GM13976 (cell line): ENCODE measurements at regions not wholly inside any gene's neighbourhood (a gene's known extent, or its start where the extent isn't known, plus 50 kb on each side); places are given as distances from the start of the nearest gene placed in this dataset.

Experiments used
- DNase-seq: peaks from one replicate; pipeline ENCODE4 v3.0.0; 2012; ENCODE audit warnings: low spot score
- in situ Hi-C: fragments of 300-500 bp; cut with MboI; formaldehyde crosslinking; loops from one replicate; pipeline ENCODE4 v1.12.0; 2022; ENCODE audit warnings: low sequenced_read_pairs, mixed read lengths, inconsistent platforms; ENCODE audit not compliant: unreplicated experiment
- TF ChIP-seq, protein P1 (sequence below): IDR thresholded peaks from 2 replicates; pipeline ENCODE4 v1.5.1; 2012; ENCODE audit warnings: borderline replicate concordance, mild to moderate bottlenecking; ENCODE audit not compliant: insufficient read depth; ENCODE audit errors: extremely low read depth, missing control alignments, control extremely low read depth

DNA sequence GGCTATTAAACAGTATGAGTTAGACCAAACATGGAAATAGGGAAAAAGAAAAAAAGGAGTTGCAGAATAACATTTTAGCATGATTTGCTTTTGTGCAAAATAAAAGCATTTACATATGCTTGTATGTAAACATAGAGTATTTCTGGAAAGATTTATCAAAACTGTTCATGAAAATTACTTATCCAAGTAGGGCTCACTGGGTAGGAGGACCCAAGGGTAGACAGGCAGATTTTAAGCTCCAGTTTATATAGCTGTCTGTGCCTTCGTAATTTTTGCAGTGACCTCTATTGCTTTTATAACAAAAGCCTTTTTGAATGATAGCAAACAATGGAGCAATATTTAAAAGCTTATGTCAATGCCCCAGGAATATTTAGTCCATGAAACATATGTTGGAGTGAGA is 228.8 kb upstream of the IRF2BP2 start:
- TF ChIP-seq, protein P1, sequence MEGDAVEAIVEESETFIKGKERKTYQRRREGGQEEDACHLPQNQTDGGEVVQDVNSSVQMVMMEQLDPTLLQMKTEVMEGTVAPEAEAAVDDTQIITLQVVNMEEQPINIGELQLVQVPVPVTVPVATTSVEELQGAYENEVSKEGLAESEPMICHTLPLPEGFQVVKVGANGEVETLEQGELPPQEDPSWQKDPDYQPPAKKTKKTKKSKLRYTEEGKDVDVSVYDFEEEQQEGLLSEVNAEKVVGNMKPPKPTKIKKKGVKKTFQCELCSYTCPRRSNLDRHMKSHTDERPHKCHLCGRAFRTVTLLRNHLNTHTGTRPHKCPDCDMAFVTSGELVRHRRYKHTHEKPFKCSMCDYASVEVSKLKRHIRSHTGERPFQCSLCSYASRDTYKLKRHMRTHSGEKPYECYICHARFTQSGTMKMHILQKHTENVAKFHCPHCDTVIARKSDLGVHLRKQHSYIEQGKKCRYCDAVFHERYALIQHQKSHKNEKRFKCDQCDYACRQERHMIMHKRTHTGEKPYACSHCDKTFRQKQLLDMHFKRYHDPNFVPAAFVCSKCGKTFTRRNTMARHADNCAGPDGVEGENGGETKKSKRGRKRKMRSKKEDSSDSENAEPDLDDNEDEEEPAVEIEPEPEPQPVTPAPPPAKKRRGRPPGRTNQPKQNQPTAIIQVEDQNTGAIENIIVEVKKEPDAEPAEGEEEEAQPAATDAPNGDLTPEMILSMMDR, result no peak
- in situ Hi-C loops, result loop anchor here (25.0 kb wide), 2 partner anchors 102 to 227 kb away; partner anchors contain the start of gene IRF2BP2

DNA sequence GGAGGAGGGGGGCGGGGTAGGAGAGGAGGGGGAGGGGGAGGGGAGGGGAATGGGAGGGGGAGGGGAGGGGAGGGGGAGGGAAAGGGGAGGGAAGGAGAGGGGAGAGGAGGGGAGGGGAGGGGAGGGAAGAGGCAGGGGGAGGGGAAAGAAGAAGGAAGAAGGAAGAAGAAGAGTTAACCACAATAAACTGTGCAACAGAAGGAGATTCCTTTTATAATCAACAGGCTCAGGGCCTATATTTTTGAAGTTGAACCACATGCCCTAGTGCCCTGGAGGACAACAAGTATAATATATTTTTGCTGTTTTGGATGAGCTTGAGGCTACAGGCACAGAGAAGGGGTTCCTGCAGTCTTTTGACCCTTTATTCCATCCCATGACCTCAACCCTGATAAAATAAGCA is 228.2 kb upstream of the IRF2BP2 start:
- no peak for DNase-seq
- in situ Hi-C loops, result loop anchor here (25.0 kb wide), 2 partner anchors 101 to 226 kb away; partner anchors contain the start of gene IRF2BP2
- TF ChIP-seq, protein P1, result no peak

More for the DNA sequence above, 228.8 kb upstream of the IRF2BP2 start:
- no peak for DNase-seq

DNA sequence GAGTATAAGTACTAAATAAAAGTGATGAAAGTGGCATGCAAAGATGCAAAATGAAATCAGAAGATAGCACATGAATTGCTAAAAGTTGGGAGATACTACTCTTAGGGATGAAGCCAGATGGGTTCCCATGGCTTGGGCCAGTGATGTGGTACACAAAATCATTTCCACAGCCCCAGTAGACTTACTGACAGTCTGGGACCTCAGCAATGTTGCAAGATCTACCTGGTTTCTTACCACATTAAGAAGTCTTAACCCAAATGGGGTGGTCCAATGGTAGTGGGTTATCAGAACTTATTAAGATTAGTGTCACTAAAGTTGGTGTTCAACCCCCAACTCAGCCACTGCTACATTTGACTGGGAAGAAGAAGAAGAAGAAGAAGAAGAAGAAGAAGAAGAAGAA is 227.7 kb upstream of the IRF2BP2 start:
- no peak for DNase-seq
- TF ChIP-seq, protein P1, result no peak
- in situ Hi-C loops, result loop anchor here (25.0 kb wide), 2 partner anchors 100 to 225 kb away; partner anchors contain the start of gene IRF2BP2

DNA sequence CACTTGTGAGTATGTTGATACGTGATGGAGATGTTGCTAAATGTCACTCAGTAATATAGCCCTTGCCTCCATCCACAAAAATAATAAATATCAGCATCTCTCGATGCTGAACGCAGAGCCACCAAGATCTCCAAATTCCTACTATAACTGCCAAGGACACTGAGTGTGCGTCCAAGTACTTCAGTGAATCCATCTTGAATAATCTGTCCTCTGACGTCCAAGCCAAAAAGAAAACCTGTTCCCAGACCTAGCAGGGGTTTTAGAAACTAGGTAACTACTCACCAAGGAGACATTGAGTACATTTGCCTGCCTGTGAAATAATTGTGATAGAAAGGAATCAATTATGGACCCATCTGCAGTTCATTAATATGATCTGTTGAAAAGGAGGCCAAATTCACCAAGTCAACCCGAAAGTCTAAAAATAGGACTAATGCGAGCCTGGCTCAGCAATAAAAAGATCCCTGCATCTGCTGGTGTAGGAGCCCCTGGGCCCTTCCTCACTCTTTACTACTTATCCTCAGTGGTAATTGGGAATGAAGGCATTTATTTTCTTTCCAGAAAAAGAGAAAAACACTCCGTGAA is 226.9 kb upstream of the IRF2BP2 start:
- no peak for DNase-seq
- TF ChIP-seq, protein P1, result no peak
- in situ Hi-C loops, result loop anchor here (25.0 kb wide), 2 partner anchors 100 to 225 kb away; partner anchors contain the start of gene IRF2BP2

DNA sequence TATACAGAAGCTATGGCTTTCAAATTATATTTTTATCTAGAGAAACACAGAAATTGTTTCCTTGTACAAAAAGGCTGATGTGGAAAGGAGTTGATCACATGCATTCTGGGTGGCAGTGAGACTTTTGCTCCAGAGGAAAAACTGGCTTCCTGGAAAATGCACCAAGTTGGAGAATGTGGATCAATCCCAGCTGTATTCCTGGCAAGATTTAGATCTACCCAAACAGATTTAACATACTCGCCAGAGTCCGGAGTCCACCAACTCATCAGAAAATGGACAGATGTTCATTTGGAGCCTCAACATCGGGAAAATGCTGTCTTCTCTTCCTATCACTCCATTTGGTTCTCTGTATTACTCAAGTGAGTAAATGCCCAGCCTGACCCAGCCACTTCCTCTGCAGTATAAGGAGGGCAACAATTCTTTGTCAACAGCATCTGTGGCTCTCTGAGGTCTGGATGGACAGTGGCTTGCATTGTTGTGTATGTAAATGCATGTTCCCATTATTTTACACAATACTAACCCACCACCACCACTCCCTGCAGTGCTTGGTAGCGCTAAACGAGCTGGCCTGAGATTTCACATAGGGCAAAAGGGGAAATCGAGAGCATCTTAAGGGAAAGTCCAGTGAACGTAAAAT is 226.2 kb upstream of the IRF2BP2 start:
- in situ Hi-C loops, result loop anchor here (25.0 kb wide), 2 partner anchors 99 to 224 kb away; partner anchors contain the start of gene IRF2BP2
- TF ChIP-seq, protein P1, result no peak
- DNase-seq, result no peak

DNA sequence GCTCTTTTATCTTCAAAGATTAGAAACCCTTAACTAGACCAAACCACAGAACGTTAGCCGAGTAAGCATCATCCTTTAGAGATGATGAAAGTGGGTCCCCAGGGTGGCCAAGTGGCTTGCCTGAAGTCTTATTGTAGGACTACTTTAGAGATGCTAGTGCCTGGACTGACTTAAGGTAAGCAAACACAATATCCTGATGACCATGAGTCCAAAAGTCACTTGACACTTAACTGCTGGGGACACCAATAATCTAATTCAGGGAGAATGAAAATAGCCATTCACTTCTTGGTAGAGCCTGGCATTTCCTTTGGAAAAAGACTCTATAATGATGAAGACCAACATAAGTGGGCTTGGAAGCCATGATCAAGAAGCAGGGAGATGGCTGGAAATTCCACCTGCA is 225.3 kb upstream of the IRF2BP2 start:
- in situ Hi-C loops, result loop anchor here (25.0 kb wide), 2 partner anchors 98 to 223 kb away; partner anchors contain the start of gene IRF2BP2
- DNase-seq, result no peak
- TF ChIP-seq, protein P1, result no peak
